SK-N-SH treated with all-trans-retinoic acid at 6 μM for 48 hours (cell line): ENCODE measurements at regions not wholly inside any gene's neighbourhood (a gene's known extent, or its start where the extent isn't known, plus 50 kb on each side); places are given as distances from the start of the nearest gene placed in this dataset.

ENCODE experiments used
- ATAC-seq: fragments of 200-7000 bp; cut with Tn5 transposase; 3 replicates; pipeline ENCODE4 v1.9.1; 2020; ENCODE audit warnings: mild to moderate bottlenecking, moderate library complexity
- ARNTL ChIP-seq: fragments of 450-650 bp; formaldehyde crosslinking; IDR thresholded peaks from 2 replicates; pipeline ENCODE4 v1.5.0; 2020; ENCODE audit warnings: low read depth, mild to moderate bottlenecking, moderate library complexity, borderline replicate concordance
- BACH2 ChIP-seq: fragments of 250-450 bp; sonication (Bioruptor Pico); IDR thresholded peaks from 2 replicates; pipeline ENCODE4 v1.9.0; 2021; ENCODE audit warnings: mild to moderate bottlenecking, borderline replicate concordance
- CSDC2 ChIP-seq: fragments of 250-450 bp; sonication (Bioruptor Pico); IDR thresholded peaks from 2 replicates; pipeline ENCODE4 v1.5.0; 2020; ENCODE audit warnings: mild to moderate bottlenecking, moderate library complexity
- ESRRG ChIP-seq: fragments of 250-450 bp; sonication (Bioruptor Pico); IDR thresholded peaks from 2 replicates; pipeline ENCODE4 v1.6.1; 2021; ENCODE audit warnings: mild to moderate bottlenecking
- GLIS3 ChIP-seq: fragments of 250-450 bp; sonication (Bioruptor Pico); IDR thresholded peaks from 2 replicates; pipeline ENCODE4 v1.5.0; 2020; ENCODE audit warnings: mild to moderate bottlenecking, moderate library complexity
- ISL1 ChIP-seq: fragments of 250-450 bp; sonication (Bioruptor Pico); IDR thresholded peaks from 2 replicates; pipeline ENCODE4 v2.1.2; 2022; ENCODE audit warnings: mild to moderate bottlenecking, moderate library complexity
- PPARA ChIP-seq: fragments of 250-450 bp; sonication (Bioruptor Pico); IDR thresholded peaks from 2 replicates; pipeline ENCODE4 v1.5.0; 2020; ENCODE audit warnings: mild to moderate bottlenecking, borderline replicate concordance
- RARB ChIP-seq: fragments of 250-450 bp; sonication (Bioruptor Pico); IDR thresholded peaks from 2 replicates; pipeline ENCODE4 v1.8.0; 2021; ENCODE audit warnings: mild to moderate bottlenecking, moderate library complexity
- SNAI2 ChIP-seq: fragments of 250-450 bp; sonication (Bioruptor Pico); IDR thresholded peaks from 2 replicates; pipeline ENCODE4 v1.5.0; 2020; ENCODE audit warnings: mild to moderate bottlenecking, moderate library complexity
- TCF4 ChIP-seq: fragments of 250-450 bp; sonication (Bioruptor Pico); IDR thresholded peaks from 2 replicates; pipeline ENCODE4 v1.8.0; 2021; ENCODE audit warnings: mild to moderate bottlenecking, moderate library complexity, borderline replicate concordance
- TOX ChIP-seq: fragments of 250-450 bp; sonication (Bioruptor Pico); IDR thresholded peaks from 2 replicates; pipeline ENCODE4 v1.8.0; 2021; ENCODE audit warnings: mild to moderate bottlenecking, moderate library complexity, borderline replicate concordance
- ZC3H10 ChIP-seq: fragments of 250-450 bp; sonication (Bioruptor Pico); IDR thresholded peaks from 2 replicates; pipeline ENCODE4 v1.5.1; 2021; ENCODE audit warnings: mild to moderate bottlenecking, moderate library complexity
- ZFP3 ChIP-seq: fragments of 250-450 bp; sonication (Bioruptor Pico); IDR thresholded peaks from 2 replicates; pipeline ENCODE4 v1.5.0; 2020; ENCODE audit warnings: mild to moderate bottlenecking, moderate library complexity
- ZFP30 ChIP-seq: fragments of 450-650 bp; formaldehyde crosslinking; IDR thresholded peaks from 2 replicates; pipeline ENCODE4 v1.5.0; 2022; ENCODE audit warnings: mild to moderate bottlenecking, moderate library complexity
- ZNF565 ChIP-seq: fragments of 450-650 bp; formaldehyde crosslinking; conservative IDR thresholded peaks from 2 replicates; pipeline ENCODE4 v1.5.0; 2020; ENCODE audit warnings: low read depth, mild to moderate bottlenecking, moderate library complexity
- ZNF8 ChIP-seq: fragments of 450-650 bp; formaldehyde crosslinking; IDR thresholded peaks from 2 replicates; pipeline ENCODE4 v1.5.0; 2020; ENCODE audit warnings: mild to moderate bottlenecking, moderate library complexity
- TF ChIP-seq, protein P1 (sequence below): fragments of 250-450 bp; sonication (Bioruptor Pico); IDR thresholded peaks from 2 replicates; pipeline ENCODE4 v1.5.0; 2020; ENCODE audit warnings: mild to moderate bottlenecking, moderate library complexity
- TF ChIP-seq, protein P2 (sequence below): fragments of 250-450 bp; sonication (Bioruptor Pico); IDR thresholded peaks from 2 replicates; pipeline ENCODE4 v1.5.1; 2021; ENCODE audit warnings: mild to moderate bottlenecking, moderate library complexity
- TF ChIP-seq, protein P3 (sequence below): fragments of 250-450 bp; sonication (Bioruptor Pico); IDR thresholded peaks from 2 replicates; pipeline ENCODE4 v1.8.0; 2021; ENCODE audit warnings: low read depth, mild to moderate bottlenecking, moderate library complexity, borderline replicate concordance
- TF ChIP-seq, protein P4 (sequence below): fragments of 250-450 bp; sonication (Bioruptor Pico); IDR thresholded peaks from 2 replicates; pipeline ENCODE4 v1.5.1; 2020; ENCODE audit warnings: low read depth, mild to moderate bottlenecking, moderate library complexity
- TF ChIP-seq, protein P5 (sequence below): fragments of 250-450 bp; sonication (Bioruptor Pico); IDR thresholded peaks from 2 replicates; pipeline ENCODE4 v1.8.0; 2020; ENCODE audit warnings: mild to moderate bottlenecking, moderate library complexity, borderline replicate concordance

DNA sequence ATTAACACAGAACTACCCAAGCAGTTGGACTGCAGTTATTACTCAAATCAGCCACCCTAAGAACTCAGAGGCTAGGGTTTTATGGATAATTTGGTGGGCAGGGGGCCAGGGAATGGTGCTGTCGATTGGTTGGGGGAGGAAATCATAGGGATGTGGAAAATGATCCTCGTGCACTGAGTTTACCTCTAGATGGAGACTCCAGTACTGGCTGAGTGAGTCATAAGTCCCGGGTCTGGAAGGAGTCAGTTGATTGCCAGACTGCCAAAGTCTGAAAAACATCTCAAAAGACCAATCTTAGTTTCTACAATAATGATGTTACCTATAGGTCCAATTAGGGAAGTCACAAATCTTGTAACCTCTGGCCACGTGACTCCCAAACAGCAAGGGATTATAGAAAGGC is 257.5 kb upstream of the PRMT6 start:
- ATAC-seq, result no peak
- TF ChIP-seq SNAI2 (no peak), ZFP30 (CRISPR knock-in tag) (no peak), TOX (CRISPR knock-in tag) (no peak), ISL1 (CRISPR knock-in tag) (no peak), TCF4 (CRISPR knock-in tag) (no peak), PPARA (no peak), ZC3H10 (CRISPR knock-in tag) (no peak), CSDC2 (CRISPR knock-in tag) (no peak), ZFP3 (CRISPR knock-in tag) (no peak), ESRRG (CRISPR knock-in tag) (no peak), GLIS3 (CRISPR knock-in tag) (no peak), ZNF565 (no peak), ZNF8 (CRISPR knock-in tag) (no peak), RARB (no peak), BACH2 (CRISPR knock-in tag) (no peak)
- TF ChIP-seq, protein P1, sequence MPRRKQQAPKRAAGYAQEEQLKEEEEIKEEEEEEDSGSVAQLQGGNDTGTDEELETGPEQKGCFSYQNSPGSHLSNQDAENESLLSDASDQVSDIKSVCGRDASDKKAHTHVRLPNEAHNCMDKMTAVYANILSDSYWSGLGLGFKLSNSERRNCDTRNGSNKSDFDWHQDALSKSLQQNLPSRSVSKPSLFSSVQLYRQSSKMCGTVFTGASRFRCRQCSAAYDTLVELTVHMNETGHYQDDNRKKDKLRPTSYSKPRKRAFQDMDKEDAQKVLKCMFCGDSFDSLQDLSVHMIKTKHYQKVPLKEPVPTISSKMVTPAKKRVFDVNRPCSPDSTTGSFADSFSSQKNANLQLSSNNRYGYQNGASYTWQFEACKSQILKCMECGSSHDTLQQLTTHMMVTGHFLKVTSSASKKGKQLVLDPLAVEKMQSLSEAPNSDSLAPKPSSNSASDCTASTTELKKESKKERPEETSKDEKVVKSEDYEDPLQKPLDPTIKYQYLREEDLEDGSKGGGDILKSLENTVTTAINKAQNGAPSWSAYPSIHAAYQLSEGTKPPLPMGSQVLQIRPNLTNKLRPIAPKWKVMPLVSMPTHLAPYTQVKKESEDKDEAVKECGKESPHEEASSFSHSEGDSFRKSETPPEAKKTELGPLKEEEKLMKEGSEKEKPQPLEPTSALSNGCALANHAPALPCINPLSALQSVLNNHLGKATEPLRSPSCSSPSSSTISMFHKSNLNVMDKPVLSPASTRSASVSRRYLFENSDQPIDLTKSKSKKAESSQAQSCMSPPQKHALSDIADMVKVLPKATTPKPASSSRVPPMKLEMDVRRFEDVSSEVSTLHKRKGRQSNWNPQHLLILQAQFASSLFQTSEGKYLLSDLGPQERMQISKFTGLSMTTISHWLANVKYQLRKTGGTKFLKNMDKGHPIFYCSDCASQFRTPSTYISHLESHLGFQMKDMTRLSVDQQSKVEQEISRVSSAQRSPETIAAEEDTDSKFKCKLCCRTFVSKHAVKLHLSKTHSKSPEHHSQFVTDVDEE (CRISPR knock-in tag), result no peak
- TF ChIP-seq, protein P2, sequence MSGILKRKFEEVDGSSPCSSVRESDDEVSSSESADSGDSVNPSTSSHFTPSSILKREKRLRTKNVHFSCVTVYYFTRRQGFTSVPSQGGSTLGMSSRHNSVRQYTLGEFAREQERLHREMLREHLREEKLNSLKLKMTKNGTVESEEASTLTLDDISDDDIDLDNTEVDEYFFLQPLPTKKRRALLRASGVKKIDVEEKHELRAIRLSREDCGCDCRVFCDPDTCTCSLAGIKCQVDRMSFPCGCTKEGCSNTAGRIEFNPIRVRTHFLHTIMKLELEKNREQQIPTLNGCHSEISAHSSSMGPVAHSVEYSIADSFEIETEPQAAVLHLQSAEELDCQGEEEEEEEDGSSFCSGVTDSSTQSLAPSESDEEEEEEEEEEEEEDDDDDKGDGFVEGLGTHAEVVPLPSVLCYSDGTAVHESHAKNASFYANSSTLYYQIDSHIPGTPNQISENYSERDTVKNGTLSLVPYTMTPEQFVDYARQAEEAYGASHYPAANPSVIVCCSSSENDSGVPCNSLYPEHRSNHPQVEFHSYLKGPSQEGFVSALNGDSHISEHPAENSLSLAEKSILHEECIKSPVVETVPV, result no peak
- TF ChIP-seq, protein P3, sequence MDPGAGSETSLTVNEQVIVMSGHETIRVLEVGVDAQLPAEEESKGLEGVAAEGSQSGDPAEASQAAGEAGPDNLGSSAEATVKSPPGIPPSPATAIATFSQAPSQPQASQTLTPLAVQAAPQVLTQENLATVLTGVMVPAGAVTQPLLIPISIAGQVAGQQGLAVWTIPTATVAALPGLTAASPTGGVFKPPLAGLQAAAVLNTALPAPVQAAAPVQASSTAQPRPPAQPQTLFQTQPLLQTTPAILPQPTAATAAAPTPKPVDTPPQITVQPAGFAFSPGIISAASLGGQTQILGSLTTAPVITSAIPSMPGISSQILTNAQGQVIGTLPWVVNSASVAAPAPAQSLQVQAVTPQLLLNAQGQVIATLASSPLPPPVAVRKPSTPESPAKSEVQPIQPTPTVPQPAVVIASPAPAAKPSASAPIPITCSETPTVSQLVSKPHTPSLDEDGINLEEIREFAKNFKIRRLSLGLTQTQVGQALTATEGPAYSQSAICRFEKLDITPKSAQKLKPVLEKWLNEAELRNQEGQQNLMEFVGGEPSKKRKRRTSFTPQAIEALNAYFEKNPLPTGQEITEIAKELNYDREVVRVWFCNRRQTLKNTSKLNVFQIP (CRISPR knock-in tag), result no peak
- TF ChIP-seq, protein P4, sequence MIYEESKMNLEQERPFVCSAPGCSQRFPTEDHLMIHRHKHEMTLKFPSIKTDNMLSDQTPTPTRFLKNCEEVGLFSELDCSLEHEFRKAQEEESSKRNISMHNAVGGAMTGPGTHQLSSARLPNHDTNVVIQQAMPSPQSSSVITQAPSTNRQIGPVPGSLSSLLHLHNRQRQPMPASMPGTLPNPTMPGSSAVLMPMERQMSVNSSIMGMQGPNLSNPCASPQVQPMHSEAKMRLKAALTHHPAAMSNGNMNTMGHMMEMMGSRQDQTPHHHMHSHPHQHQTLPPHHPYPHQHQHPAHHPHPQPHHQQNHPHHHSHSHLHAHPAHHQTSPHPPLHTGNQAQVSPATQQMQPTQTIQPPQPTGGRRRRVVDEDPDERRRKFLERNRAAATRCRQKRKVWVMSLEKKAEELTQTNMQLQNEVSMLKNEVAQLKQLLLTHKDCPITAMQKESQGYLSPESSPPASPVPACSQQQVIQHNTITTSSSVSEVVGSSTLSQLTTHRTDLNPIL (CRISPR knock-in tag), result no peak
- TF ChIP-seq, protein P5, sequence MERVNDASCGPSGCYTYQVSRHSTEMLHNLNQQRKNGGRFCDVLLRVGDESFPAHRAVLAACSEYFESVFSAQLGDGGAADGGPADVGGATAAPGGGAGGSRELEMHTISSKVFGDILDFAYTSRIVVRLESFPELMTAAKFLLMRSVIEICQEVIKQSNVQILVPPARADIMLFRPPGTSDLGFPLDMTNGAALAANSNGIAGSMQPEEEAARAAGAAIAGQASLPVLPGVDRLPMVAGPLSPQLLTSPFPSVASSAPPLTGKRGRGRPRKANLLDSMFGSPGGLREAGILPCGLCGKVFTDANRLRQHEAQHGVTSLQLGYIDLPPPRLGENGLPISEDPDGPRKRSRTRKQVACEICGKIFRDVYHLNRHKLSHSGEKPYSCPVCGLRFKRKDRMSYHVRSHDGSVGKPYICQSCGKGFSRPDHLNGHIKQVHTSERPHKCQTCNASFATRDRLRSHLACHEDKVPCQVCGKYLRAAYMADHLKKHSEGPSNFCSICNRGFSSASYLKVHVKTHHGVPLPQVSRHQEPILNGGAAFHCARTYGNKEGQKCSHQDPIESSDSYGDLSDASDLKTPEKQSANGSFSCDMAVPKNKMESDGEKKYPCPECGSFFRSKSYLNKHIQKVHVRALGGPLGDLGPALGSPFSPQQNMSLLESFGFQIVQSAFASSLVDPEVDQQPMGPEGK (CRISPR knock-in tag), result no peak

DNA sequence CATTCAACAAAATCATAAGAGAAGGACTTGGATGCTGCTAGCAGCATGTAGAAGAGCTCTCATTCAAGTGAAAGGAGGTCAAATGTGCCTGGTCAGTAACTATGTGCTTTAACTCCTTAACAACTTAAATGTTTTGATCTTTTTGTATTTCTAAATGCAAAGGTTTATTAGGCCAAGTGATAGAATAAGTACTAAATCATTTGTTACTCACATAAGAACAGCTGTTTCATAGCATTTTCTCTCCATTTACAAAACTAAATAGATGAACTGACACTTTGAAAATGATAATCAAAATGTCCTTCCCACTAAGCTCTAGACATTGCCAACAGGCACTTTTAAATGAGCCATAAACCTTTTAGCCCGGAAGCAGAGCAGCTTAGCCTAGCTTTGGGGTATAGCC is 254.3 kb upstream of the PRMT6 start:
- TF ChIP-seq TCF4 (CRISPR knock-in tag), result no peak
- TF ChIP-seq ZC3H10 (CRISPR knock-in tag), result no peak
- TF ChIP-seq ZFP30 (CRISPR knock-in tag), result no peak
- TF ChIP-seq ISL1 (CRISPR knock-in tag), result no peak
- TF ChIP-seq GLIS3 (CRISPR knock-in tag), result no peak
- no peak for TF ChIP-seq ZNF565
- TF ChIP-seq, protein P5 (CRISPR knock-in tag), result no peak
- no peak for TF ChIP-seq ARNTL (CRISPR knock-in tag)
- ATAC-seq, result no peak
